Fibroblast of skin of abdomen (primary cell): ENCODE measurements at regions not wholly inside any gene's neighbourhood (a gene's known extent, or its start where the extent isn't known, plus 50 kb on each side); places are given as distances from the start of the nearest gene placed in this dataset.
A peak's percentile ranks its signal among the peaks of the same experiment; 100 is the strongest.

Experiments used
- DNase-seq: peaks from one replicate; pipeline ENCODE4 v3.0.0-alpha.2; 2013

DNA sequence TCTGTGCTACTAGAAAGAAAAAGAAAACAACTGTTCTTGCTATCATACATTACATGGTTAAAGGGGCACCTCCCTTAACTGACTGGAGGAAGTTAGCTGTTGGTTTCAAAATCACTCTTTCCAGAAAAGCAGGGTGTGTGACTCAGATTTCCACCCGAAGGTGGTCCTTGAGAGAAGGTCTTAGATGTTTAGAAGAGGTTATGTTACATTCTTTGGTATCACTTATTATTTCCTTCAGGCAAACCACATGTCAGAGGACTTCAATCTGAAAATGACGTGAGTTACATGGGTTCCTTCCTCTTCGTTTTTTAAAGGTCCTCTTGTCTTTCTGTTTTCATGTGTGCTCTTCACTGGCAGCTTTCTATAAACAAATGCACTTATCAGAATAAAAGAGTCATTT lies 307.9 kb upstream of the CBLB start:
- no peak for DNase-seq

DNA sequence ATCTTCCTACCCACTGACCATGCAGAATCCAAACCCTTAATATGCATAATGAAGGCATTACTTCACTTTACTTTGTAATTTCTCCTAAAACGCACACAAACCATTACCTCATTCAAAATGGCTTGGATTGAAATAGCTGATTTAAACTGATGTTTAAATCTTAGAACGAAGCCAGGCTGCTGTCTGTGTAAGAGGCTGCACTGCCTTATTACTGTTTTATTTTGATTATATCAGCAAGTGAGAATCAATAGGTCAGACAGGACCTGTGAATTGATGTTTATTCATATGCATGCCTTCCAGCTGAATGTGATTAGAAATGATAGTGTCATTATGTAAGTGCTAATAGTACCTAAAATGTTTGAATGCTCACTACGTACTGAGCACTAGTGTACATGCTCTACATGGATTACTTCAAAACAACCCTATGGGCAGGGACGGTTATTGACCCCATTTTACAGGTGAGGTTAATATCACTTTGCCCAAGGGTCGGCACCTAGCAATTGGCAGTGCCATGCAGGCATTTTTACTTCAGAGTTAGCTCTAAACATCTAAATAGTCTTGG lies 314.2 kb upstream of the CBLB start:
- DNase-seq: no peak

DNA sequence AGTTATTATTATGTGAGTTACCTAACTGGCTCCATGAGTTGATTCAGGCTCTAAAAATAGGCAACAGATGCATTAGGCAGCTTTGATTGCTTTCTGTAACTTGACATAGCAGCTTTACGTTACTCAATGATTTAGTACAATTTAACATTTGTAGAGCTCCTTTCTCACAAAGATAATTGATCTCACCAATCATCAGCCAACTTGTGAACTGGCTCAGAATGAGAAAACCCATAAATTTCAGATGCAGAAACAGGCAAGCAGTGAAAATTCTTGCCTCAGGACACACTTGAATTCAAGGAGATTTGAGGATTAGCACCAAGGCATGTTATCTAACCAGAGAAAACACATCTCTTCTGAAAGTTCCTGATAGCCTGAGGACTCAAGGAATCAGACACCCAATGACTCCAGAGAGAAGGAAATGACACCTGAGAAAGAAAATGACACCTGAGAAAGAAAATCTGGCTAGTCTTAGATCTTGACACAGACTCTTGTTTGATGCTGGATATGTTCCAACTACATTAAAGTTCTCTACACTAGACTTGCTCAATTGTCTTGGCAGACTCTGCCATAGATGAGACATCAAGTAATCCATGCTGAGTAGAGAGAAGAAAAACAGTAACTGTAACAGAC lies 315.1 kb upstream of the CBLB start:
- peak; percentile 81 for DNase-seq

GRCh38 chr3:106184540-106185457 lies 316.0 kb upstream of the CBLB start:
- DNase-seq: no peak

- no peak for DNase-seq
Observed at GRCh38 chr3:106185949-106186348, 317.1 kb upstream of the CBLB start.

- DNase-seq: no peak
Observed at GRCh38 chr3:106190296-106190695, 321.5 kb upstream of the CBLB start.

DNA sequence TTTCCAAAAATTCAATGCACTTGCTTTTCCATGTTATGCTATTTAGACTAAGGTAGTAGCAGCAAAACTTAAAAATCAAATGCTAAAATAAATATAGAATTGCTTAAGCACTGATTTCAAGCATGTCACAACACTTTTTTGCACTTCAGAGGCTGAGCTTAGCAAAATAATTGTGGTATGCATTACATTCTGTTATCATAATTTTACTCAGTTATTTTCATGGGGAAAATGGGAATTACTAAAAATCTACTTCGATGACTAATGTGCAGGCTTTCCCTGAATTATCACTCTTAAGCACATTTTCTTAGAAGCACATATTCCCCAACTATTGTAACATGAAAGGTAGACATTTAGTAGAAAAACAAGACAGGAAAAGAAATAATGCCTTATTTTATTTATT lies 322.4 kb upstream of the CBLB start:
- no peak for DNase-seq

DNA sequence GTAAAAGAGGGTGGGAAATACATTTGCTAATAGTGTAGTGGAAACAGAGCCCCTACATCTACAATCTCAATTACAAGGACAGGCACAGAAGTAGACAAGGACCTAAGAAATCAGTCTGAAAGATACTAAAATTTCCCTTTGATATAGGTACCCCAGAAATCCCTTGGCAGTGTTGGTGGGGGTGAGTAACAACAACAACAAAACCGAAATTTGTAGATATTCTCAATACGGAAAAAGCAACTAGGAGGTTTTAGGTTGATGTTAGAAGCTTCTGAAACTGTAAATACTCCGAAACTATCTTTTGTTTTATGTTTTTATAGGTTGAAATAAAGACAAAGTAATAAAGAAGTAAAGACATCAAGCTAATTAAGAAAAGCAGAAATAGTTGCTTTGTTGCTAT lies 323.1 kb upstream of the CBLB start:
- no peak for DNase-seq

DNA sequence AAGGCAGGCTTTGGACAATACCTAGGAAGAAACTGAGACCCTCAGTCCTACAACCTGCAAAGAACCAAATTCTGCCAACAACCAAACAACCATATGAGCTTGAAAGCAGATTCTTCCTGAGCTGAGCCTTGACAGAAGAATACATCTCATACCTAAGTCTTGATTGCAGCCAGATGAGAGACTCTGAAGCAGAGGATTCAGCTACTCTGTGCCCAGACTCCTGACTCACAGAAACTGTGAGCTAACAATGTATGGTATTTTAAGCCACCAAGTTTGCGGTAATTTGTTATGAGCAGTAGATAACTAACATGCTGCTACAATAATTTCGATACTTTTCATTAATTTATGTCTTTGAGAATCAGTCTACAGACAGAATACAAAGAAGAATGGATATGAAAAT lies 325.1 kb upstream of the CBLB start:
- peak; percentile 57 for DNase-seq

DNA sequence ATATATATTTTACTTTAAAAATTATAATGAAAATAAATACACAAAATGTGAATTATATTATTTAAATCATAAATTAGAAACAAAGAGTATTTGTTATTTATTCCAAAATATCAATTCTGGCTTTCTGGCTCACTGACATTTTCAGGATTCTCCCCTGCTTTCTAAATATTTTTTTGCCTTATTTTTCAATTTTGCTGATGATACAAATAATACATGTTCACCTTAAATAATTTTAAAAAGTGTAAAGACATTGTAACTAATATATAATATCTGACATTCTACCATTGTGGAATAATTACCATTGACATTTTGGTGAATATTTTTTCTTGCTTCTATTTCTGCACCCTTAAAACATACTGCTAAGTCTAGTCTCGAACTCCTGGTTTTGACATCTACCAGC lies 325.9 kb upstream of the CBLB start:
- no peak for DNase-seq

DNA sequence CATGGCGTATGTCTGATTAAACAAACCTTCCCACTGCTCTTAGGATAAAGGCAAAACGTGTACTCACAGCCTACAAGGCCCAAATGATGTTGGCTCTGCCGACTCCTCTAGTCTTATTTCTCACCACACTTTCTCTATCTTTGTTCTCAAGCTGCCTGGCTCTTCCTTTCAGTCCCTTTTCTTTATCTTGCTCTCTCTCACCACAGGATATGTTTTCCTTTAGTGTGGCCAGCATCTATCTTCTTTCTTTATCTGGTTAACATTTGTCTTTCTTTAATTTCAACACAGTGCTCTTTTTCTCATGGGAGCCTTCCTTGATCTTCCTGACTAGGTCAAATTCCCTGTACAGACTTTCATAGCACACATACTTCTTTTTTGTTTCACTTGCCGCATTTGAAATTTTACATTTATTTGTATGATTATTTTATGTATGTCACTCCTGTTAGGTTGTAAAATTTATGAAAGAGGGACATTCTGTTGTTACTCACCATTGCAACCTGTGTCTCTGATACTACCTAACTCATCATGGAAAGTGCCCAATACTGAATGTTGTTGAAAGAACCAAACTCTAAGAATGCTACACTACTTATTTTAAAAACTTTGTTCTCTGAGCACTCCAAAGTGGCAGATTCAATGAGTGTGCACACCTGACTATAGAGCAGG lies 328.9 kb upstream of the CBLB start:
- no peak for DNase-seq

DNA sequence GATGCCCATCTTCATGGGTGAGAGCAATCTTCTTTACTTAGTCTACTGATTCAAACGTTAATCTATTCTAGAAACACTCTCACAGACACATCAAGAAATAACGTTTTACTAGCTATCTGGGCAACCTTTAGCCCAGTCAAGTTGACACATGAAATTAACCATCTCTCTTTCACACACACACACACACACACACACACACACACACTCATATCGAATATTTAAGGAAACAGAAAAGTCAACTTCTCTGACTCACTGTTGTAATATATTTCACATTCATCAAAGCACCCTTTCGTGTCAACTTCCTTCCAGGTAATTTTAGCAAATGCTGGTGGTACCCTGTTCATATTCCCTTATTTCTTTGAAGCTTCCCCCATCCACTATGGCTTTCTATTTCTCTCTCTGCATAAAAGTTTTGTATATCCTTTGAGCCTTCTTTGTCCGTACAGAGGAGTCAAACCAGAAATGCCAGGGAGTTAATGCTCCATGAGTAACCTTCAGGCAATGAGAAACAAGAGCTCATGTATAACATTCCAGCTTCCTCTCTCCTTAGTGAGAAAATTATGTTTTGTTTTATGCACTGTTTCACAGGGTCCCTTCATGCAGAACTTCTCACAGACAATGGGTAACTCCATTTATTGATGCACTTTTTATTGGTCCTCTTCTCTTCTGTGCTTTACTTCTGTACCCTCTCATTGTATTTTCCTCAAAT lies 335.5 kb upstream of the CBLB start:
- DNase-seq: no peak

GRCh38 chr3:106206146-106206545 lies 337.3 kb upstream of the CBLB start:
- peak; percentile 73 for DNase-seq

- no peak for DNase-seq
Observed at GRCh38 chr3:106206613-106207012, 337.8 kb upstream of the CBLB start.

- no peak for DNase-seq
Observed at GRCh38 chr3:106208251-106208650, 339.4 kb upstream of the CBLB start.

DNA sequence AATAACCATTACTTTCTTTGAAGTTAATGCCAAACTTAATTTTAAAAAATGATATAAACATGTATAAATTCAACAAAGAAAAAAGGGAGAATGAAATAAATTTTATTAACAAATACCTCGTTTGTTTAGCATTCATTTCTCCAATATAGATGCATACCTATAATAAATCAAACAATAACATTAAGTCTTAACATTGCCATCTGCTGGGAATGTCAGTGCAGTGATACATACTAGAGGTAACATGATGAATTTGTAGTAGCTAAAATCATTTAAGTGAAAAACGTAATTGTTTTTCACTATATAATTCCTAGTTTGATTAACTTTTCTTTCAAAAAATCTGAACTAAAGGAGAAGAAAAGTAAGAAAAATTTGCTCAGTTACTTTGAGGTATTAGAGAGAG lies 340.2 kb upstream of the CBLB start:
- DNase-seq: peak; percentile 38

DNA sequence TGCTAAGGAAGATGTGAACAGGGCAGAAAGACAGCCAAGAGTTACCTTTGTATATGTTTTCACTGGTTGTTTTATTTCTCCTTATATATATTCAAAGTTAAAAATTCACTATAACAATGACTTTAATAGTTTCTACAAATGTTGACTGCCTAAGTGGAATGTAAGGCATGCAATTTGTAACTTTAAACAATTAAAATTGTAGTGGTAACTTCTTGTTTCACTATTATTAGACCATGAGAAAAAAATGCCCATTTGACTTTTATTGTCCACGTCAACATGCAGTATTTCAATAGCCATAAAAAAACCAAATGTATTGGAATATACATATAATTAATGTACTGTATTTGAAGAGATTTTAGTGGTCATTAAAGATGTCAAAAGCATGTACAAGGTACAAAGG lies 340.7 kb upstream of the CBLB start:
- no peak for DNase-seq

DNA sequence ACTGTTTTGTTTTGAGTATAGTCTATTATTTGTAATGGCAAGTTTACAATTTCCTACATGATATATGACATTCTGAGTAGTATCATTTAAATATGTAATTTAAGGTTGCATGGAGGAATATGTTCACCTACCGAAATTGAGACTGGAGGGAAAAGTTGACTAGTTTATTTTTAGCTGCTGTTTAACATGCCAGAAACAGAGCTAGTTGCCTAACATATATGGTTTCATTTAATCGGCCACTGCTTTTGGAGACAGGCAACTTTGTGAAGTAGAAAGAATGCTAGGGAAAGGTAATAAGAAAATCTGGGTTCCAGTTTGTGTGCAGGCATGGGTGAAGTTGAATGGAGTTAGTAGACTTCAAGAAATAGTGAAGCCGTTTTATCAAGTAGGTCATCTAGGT lies 342.1 kb upstream of the CBLB start:
- no peak for DNase-seq

- DNase-seq: no peak
Observed at GRCh38 chr3:106212665-106213222, 343.9 kb upstream of the CBLB start.

DNA sequence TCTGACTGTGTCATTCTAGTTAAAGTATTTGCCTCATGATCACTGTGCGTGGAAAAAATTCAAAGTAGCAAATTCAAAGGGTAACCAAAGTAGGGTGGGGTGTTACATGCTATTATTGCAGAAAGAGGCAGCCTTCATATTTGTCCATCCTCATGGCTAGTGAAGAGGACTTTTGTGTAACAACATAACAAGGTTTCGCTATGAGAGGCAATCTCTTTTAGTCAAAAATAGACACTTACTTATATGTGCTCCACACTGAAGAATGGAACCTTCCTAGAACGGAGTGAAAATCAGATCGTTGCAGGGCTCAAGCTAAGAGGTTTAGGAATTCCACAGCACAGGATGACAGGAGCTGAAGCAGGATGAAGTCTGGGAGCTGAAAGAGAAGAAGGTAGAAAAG lies 345.1 kb upstream of the CBLB start:
- no peak for DNase-seq

- no peak for DNase-seq
Observed at GRCh38 chr3:106214641-106215040, 345.8 kb upstream of the CBLB start.

GRCh38 chr3:106215047-106215446 lies 346.2 kb upstream of the CBLB start:
- peak; percentile 51 for DNase-seq
